Astrocyte (in vitro differentiated cells and primary cell): ENCODE measurements at regions not wholly inside any gene's neighbourhood (a gene's known extent, or its start where the extent isn't known, plus 50 kb on each side); places are given as distances from the start of the nearest gene placed in this dataset.

Source experiments
- CTCF ChIP-seq: IDR thresholded peaks from 2 replicates; pipeline ENCODE4 v1.5.1; 2011; ENCODE audit warnings: low read depth, mild to moderate bottlenecking, inconsistent platforms, low read length, moderate library complexity; ENCODE audit not compliant: insufficient read depth
- EZH2 ChIP-seq: IDR thresholded peaks from 2 replicates; pipeline ENCODE4 v1.6.1; 2012; ENCODE audit warnings: mild to moderate bottlenecking, low read length, inconsistent platforms; ENCODE audit not compliant: insufficient read depth

GRCh38 chr2:164213916-164214315 lies 407.4 kb downstream of the GRB14 start:
- TF ChIP-seq CTCF (no peak), EZH2 (no peak)
